ENCODE measurements at regions not wholly inside any gene's neighbourhood (a gene's known extent, or its start where the extent isn't known, plus 50 kb on each side); places are given as distances from the start of the nearest gene placed in this dataset.

GRCh38 chr18:47341678-47342077 is 90.2 kb upstream of the SKOR2 start:
- H3K36me3 ChIP-seq (ENCODE audit: insufficient read depth, low read length) = no peaks in the 10 kb centered on the region
- no peaks in the 10 kb centered on the region for H3K4me1 ChIP-seq (ENCODE audit: insufficient read depth, low read length, poor library complexity, severe bottlenecking)
- no peak for TF ChIP-seq EZH2phosphoT487 (IDR thresholded peaks at IDR 0.05; ENCODE audit: borderline replicate concordance, low read depth, low read length)
- no peak for TF ChIP-seq CTCF (conservative IDR thresholded peaks at IDR 0.05; ENCODE audit: low read length)
- intact Hi-C loops (cut with micrococcal nuclease; ENCODE audit: unreplicated experiment) = no loop called here
- H2AFZ ChIP-seq (ENCODE audit: low read length) = no peak overlapping the region
- H4K20me1 ChIP-seq (ENCODE audit: insufficient read depth, low read length) = no peaks in the 10 kb centered on the region
- ChIA-PET POLR2A (interaction anchor here (0.9 kb wide), 1 partner anchor 8 kb away, joined by 3 read pairs; no protein-coding TSS in a partner anchor), CTCF (ENCODE audit: unreplicated experiment) (no interaction called here)
- BruUV-seq (replicated peaks) = no TSS peak
- H3K27ac ChIP-seq (ENCODE audit: low read depth, low read length, poor library complexity, severe bottlenecking) = no peak overlapping the region
- H3K4me3 ChIP-seq (ENCODE audit: low read depth, low read length, poor library complexity, severe bottlenecking) = no peak overlapping the region
- H3K9me2 ChIP-seq (ENCODE audit: insufficient read depth, low read length) = no peaks in the 10 kb centered on the region
- no peaks in the 10 kb centered on the region for H3K79me2 ChIP-seq (ENCODE audit: insufficient read depth, low read depth, low read length)
- no peaks in the 10 kb centered on the region for H3K9me3 ChIP-seq (ENCODE audit: low read length)
- H3K4me2 ChIP-seq (ENCODE audit: low read length) = no peak overlapping the region
- no peak for DNase-seq (ENCODE audit: low spot score)

GRCh38 chr18:47334966-47335365 is 83.5 kb upstream of the SKOR2 start:
- Histone ChIP-seq H3K4me1 (ENCODE audit: insufficient read depth, low read length, poor library complexity, severe bottlenecking) (no peaks in the 10 kb centered on the region), H3K79me2 (ENCODE audit: insufficient read depth, low read depth, low read length) (no peaks in the 10 kb centered on the region), H3K36me3 (ENCODE audit: insufficient read depth, low read length) (no peaks in the 10 kb centered on the region), H4K20me1 (ENCODE audit: insufficient read depth, low read length) (no peaks in the 10 kb centered on the region), H3K27ac (ENCODE audit: low read depth, low read length, poor library complexity, severe bottlenecking) (no peak overlapping the region), H3K4me3 (ENCODE audit: low read depth, low read length, poor library complexity, severe bottlenecking) (no peak overlapping the region), H3K9me2 (ENCODE audit: insufficient read depth, low read length) (no peaks in the 10 kb centered on the region), H3K4me2 (ENCODE audit: low read length) (no peak overlapping the region), H2AFZ (ENCODE audit: low read length) (no peak overlapping the region), H3K9me3 (ENCODE audit: low read length) (no peaks in the 10 kb centered on the region)
- no peak for DNase-seq (ENCODE audit: low spot score)
- ChIA-PET POLR2A (no interaction called here), CTCF (ENCODE audit: unreplicated experiment) (no interaction called here)
- BruUV-seq (replicated peaks) = no TSS peak
- intact Hi-C loops (cut with micrococcal nuclease; ENCODE audit: unreplicated experiment) = no loop called here
- TF ChIP-seq CTCF (conservative IDR thresholded peaks at IDR 0.05; ENCODE audit: low read length) (no peak), EZH2phosphoT487 (IDR thresholded peaks at IDR 0.05; ENCODE audit: borderline replicate concordance, low read depth, low read length) (no peak)

GRCh38 chr18:47333926-47334635 is 82.6 kb upstream of the SKOR2 start:
- ChIA-PET POLR2A (interaction anchor here (0.6 to 1.0 kb wide), 2 partner anchors 8 kb away, joined by 3 read pairs; no protein-coding TSS in a partner anchor), CTCF (ENCODE audit: unreplicated experiment) (no interaction called here)
- intact Hi-C loops (cut with micrococcal nuclease; ENCODE audit: unreplicated experiment) = no loop called here
- H3K4me3 ChIP-seq (ENCODE audit: low read depth, low read length, poor library complexity, severe bottlenecking) = no peak overlapping the region
- no peaks in the 10 kb centered on the region for H4K20me1 ChIP-seq (ENCODE audit: insufficient read depth, low read length)
- H2AFZ ChIP-seq (ENCODE audit: low read length) = no peak overlapping the region
- no peaks in the 10 kb centered on the region for H3K79me2 ChIP-seq (ENCODE audit: insufficient read depth, low read depth, low read length)
- DNase-seq (ENCODE audit: low spot score) = no peak
- no peaks in the 10 kb centered on the region for H3K9me3 ChIP-seq (ENCODE audit: low read length)
- no peak overlapping the region for H3K4me2 ChIP-seq (ENCODE audit: low read length)
- no peaks in the 10 kb centered on the region for H3K4me1 ChIP-seq (ENCODE audit: insufficient read depth, low read length, poor library complexity, severe bottlenecking)
- BruUV-seq (replicated peaks) = no TSS peak
- no peak overlapping the region for H3K27ac ChIP-seq (ENCODE audit: low read depth, low read length, poor library complexity, severe bottlenecking)
- TF ChIP-seq CTCF (conservative IDR thresholded peaks at IDR 0.05; ENCODE audit: low read length) = no peak
- no peak for TF ChIP-seq EZH2phosphoT487 (IDR thresholded peaks at IDR 0.05; ENCODE audit: borderline replicate concordance, low read depth, low read length)
- no peaks in the 10 kb centered on the region for H3K36me3 ChIP-seq (ENCODE audit: insufficient read depth, low read length)
- no peaks in the 10 kb centered on the region for H3K9me2 ChIP-seq (ENCODE audit: insufficient read depth, low read length)
